Fibroblast of lung (primary cell): ENCODE measurements at regions not wholly inside any gene's neighbourhood (a gene's known extent, or its start where the extent isn't known, plus 50 kb on each side); places are given as distances from the start of the nearest gene placed in this dataset.

Experiments
- DNase-seq, 2 donors: peaks; one replicate each; pipeline versions ENCODE4 v3.0.0 to v3.0.0-alpha.2; 2010; ENCODE audit warnings: low read depth in 2 of 2
- H2AFZ ChIP-seq: 2 replicates; pipeline ENCODE4 v1.5.1; 2012; ENCODE audit warnings: low read length, control low read depth, inconsistent platforms
- H3K27ac ChIP-seq: 2 replicates; pipeline ENCODE4 v1.5.1; 2011; ENCODE audit warnings: low read length, control low read depth; ENCODE audit not compliant: insufficient read depth
- H3K27me3 ChIP-seq: 2 replicates; pipeline ENCODE4 v1.5.1; 2011; ENCODE audit warnings: mild to moderate bottlenecking, low read length; ENCODE audit not compliant: control insufficient read depth, insufficient read depth
- H3K36me3 ChIP-seq: 2 replicates; pipeline ENCODE4 v1.5.1; 2011; ENCODE audit warnings: low read length; ENCODE audit not compliant: control insufficient read depth, insufficient read depth
- H3K4me1 ChIP-seq: 2 replicates; pipeline ENCODE4 v1.5.1; 2011; ENCODE audit warnings: low read length; ENCODE audit not compliant: control insufficient read depth, insufficient read depth; ENCODE audit errors: extremely low read depth
- H3K4me2 ChIP-seq: 2 replicates; pipeline ENCODE4 v1.5.1; 2011; ENCODE audit warnings: low read length, control low read depth; ENCODE audit not compliant: insufficient read depth; ENCODE audit errors: extremely low read depth
- H3K4me3 ChIP-seq, 4 experiments: fragments of 200-600 bp in 1 of 4; sonication (generic) in 1 of 4; replicated peaks in 1 of 4; 2 replicates each; pipeline ENCODE4 v1.5.1; 2011 to 2016; ENCODE audit warnings: low read length in 4 of 4, low read depth in 3 of 4, mild to moderate bottlenecking in 3 of 4, control low read depth in 2 of 4, inconsistent platforms in 1 of 4, mixed read lengths in 1 of 4; ENCODE audit not compliant: insufficient read depth in 1 of 4; ENCODE audit errors: control extremely low read depth in 1 of 4
- H3K79me2 ChIP-seq: 2 replicates; pipeline ENCODE4 v1.5.1; 2012; ENCODE audit warnings: mild to moderate bottlenecking, low read length, inconsistent platforms; ENCODE audit not compliant: control insufficient read depth, insufficient read depth
- H3K9ac ChIP-seq: 2 replicates; pipeline ENCODE4 v1.5.1; 2011; ENCODE audit warnings: mild to moderate bottlenecking, low read length, control low read depth; ENCODE audit not compliant: insufficient read depth
- H3K9me3 ChIP-seq: 2 replicates; pipeline ENCODE4 v1.5.1; 2012; ENCODE audit warnings: low read depth, low read length; ENCODE audit not compliant: control insufficient read depth, insufficient read depth
- H4K20me1 ChIP-seq: 2 replicates; pipeline ENCODE4 v1.5.1; 2011; ENCODE audit warnings: low read length; ENCODE audit not compliant: control insufficient read depth, insufficient read depth; ENCODE audit errors: extremely low read depth
- EZH2 ChIP-seq: IDR thresholded peaks from 2 replicates; pipeline ENCODE4 v1.5.1; 2012; ENCODE audit warnings: low read length, control low read depth, mild to moderate bottlenecking; ENCODE audit errors: missing control alignments
- TF ChIP-seq, protein P1 (sequence below), 2 donors: IDR thresholded peaks in 1 of 2; conservative IDR thresholded peaks in 1 of 2; 1 replicate in 1 of 2; 2 replicates in 1 of 2; pipeline ENCODE4 v1.5.1; 2011 to 2012; ENCODE audit warnings: low read length in 2 of 2, control low read depth in 1 of 2, inconsistent platforms in 1 of 2, low read depth in 1 of 2, mild to moderate bottlenecking in 1 of 2

DNA sequence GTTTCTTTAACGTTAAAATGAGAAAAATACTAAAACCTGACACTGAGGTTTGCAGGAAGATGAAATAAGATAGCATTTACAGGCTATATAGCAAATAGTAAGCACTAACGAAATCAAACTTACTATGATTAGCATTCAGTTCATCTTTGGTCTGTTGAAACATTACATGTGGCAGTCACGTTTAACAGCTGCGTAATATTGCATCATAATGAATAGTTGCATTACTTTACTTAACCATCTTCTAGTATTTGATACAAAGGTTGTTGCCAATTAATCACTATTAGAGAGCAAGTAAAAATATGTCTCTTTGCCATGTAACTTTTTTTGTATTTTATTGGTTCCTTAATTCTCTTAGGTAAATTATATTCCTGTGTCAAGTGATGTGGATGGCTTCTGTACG is 131.8 kb upstream of the GHITM start:
- H3K9ac ChIP-seq = no peak overlapping the region
- H3K79me2 ChIP-seq = no peaks in the 10 kb centered on the region
- H3K4me1 ChIP-seq = no peaks in the 10 kb centered on the region
- no peak overlapping the region for H3K27ac ChIP-seq
- no peaks in the 10 kb centered on the region for H3K27me3 ChIP-seq
- H3K4me2 ChIP-seq = no peak overlapping the region
- H3K4me3 ChIP-seq = no peak overlapping the region
- TF ChIP-seq EZH2 = no peak
- TF ChIP-seq, protein P1, sequence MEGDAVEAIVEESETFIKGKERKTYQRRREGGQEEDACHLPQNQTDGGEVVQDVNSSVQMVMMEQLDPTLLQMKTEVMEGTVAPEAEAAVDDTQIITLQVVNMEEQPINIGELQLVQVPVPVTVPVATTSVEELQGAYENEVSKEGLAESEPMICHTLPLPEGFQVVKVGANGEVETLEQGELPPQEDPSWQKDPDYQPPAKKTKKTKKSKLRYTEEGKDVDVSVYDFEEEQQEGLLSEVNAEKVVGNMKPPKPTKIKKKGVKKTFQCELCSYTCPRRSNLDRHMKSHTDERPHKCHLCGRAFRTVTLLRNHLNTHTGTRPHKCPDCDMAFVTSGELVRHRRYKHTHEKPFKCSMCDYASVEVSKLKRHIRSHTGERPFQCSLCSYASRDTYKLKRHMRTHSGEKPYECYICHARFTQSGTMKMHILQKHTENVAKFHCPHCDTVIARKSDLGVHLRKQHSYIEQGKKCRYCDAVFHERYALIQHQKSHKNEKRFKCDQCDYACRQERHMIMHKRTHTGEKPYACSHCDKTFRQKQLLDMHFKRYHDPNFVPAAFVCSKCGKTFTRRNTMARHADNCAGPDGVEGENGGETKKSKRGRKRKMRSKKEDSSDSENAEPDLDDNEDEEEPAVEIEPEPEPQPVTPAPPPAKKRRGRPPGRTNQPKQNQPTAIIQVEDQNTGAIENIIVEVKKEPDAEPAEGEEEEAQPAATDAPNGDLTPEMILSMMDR (conservative IDR thresholded peaks at IDR 0.05 in 1 of 2, IDR thresholded peaks at IDR 0.05 in 1 of 2; ENCODE audit: low read depth in 1 of 2, low read length in 2 of 2) = no peak
- H4K20me1 ChIP-seq = no peaks in the 10 kb centered on the region
- no peaks in the 10 kb centered on the region for H3K9me3 ChIP-seq
- DNase-seq = no peak
- no peaks in the 10 kb centered on the region for H3K36me3 ChIP-seq
- no peak overlapping the region for H2AFZ ChIP-seq

DNA sequence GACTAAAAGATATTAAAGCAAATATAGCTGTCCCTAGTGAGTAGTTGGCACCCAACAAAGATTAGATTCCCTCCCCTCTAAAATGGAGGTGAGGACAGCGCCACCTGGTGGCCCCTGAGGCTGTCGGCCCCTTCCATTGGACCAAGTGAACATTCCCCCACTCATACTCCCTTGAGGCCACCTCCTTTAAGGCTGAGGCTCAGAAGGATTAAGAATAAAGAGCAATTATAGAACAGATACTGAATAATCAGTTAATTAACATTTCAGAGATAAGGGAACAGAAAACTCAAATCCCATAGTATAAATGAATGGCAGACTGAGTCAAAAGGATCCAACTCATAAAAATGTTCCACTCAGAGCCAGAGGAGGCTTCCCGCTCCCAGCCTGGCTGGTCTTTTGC is 130.4 kb upstream of the GHITM start:
- no peak for TF ChIP-seq EZH2
- TF ChIP-seq, protein P1 (conservative IDR thresholded peaks at IDR 0.05 in 1 of 2, IDR thresholded peaks at IDR 0.05 in 1 of 2; ENCODE audit: low read depth in 1 of 2, low read length in 2 of 2) = peak; percentile 34 to 36
- no peak for DNase-seq
- H3K36me3 ChIP-seq = no peaks in the 10 kb centered on the region
- no peaks in the 10 kb centered on the region for H3K9me3 ChIP-seq
- no peaks in the 10 kb centered on the region for H3K79me2 ChIP-seq
- H3K27ac ChIP-seq = no peak overlapping the region
- H3K4me1 ChIP-seq = no peaks in the 10 kb centered on the region
- H3K4me2 ChIP-seq = no peak overlapping the region
- no peak overlapping the region for H2AFZ ChIP-seq
- H3K27me3 ChIP-seq = no peaks in the 10 kb centered on the region
- no peak overlapping the region for H3K4me3 ChIP-seq
- H4K20me1 ChIP-seq = no peaks in the 10 kb centered on the region
- no peak overlapping the region for H3K9ac ChIP-seq

DNA sequence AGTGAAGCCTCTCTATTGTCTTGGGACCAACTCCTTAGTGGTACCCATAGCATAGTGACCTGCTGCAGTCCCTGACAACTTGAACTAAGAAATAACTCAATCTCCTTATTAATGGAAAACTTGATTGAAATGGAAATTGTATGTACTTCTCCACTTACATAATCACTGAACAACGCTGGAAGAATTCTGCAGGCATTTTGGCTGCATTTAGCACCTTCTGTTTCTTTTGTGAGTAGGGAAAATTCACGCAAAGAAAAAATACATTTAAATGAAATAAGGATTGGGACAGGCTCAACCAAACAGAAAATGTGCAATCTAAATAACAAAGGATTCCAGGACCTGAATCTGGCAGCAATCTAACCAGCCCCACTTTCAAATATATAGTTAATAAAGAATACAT is 126.9 kb upstream of the GHITM start:
- Histone ChIP-seq H3K4me3 (no peak overlapping the region), H3K9ac (no peak overlapping the region), H3K36me3 (no peaks in the 10 kb centered on the region), H3K27ac (no peak overlapping the region), H3K4me1 (no peaks in the 10 kb centered on the region), H3K9me3 (no peaks in the 10 kb centered on the region), H3K4me2 (no peak overlapping the region), H3K27me3 (no peaks in the 10 kb centered on the region), H2AFZ (no peak overlapping the region), H3K79me2 (no peaks in the 10 kb centered on the region), H4K20me1 (no peaks in the 10 kb centered on the region)
- TF ChIP-seq EZH2 = no peak
- TF ChIP-seq, protein P1 (conservative IDR thresholded peaks at IDR 0.05 in 1 of 2, IDR thresholded peaks at IDR 0.05 in 1 of 2; ENCODE audit: low read depth in 1 of 2, low read length in 2 of 2) = no peak
- DNase-seq = no peak
